Fibroblast of gingiva (primary cell): ENCODE measurements at regions not wholly inside any gene's neighbourhood (a gene's known extent, or its start where the extent isn't known, plus 50 kb on each side); places are given as distances from the start of the nearest gene placed in this dataset.
"Not testable (repeated sequence)": the region's sequence is repeated elsewhere in the genome, so short reads cannot be mapped to it uniquely, and the experiment has no call there.

ENCODE experiments used
- DNase-seq: peaks from one replicate; pipeline ENCODE4 v3.0.0-alpha.2; 2011; ENCODE audit warnings: low read depth

DNA sequence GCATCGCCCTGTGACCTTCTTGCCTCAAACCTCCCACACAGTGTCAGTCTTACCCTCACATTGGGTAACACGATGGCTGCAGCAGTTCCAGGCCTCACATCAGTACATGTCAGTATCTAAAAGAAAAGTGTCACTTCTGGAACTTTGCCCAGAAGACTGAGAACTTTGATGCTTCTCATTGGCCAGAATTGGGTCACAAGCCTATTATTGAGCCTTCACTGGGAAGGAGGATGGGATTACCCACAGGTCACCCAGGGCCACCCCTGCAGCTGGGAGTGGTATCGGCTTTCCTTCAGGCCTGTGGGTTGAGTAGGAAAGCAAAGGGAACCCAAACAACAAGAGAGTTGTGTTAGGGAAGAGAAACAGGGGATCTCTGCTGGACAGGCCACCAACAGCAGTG, 111.5 kb downstream of the NPY start:
- DNase-seq = no peak

DNA sequence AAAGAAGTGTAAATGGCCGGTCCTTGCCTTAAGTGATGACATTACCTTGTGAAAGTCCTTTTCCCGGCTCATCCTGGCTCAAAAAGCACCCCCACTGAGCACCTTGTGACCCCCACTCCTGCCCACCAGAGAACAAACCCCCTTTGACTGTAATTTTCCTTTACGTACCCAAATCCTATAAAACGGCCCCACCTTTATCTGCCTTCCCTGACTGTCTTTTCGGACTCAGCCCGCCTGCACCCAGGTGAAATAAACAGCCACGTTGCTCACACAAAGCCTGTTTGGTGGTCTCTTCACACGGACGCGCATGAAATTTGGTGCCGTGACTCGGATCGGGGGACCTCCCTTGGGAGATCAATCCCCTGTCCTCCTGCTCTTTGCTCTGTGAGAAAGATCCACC, 112.4 kb downstream of the NPY start:
- DNase-seq = not testable (repeated sequence)

- DNase-seq = peak; percentile 40
These were observed 117.9 kb downstream of the NPY start for GRCh38 chr7:24401628-24402593.

- no peak for DNase-seq
These were observed 118.7 kb downstream of the NPY start for GRCh38 chr7:24402655-24403054.

GRCh38 chr7:24403557-24403956, 119.6 kb downstream of the NPY start:
- no peak for DNase-seq

- no peak for DNase-seq
These were observed 120.3 kb downstream of the NPY start for GRCh38 chr7:24404315-24404714.

GRCh38 chr7:24405002-24405401, 121.0 kb downstream of the NPY start:
- no peak for DNase-seq

DNA sequence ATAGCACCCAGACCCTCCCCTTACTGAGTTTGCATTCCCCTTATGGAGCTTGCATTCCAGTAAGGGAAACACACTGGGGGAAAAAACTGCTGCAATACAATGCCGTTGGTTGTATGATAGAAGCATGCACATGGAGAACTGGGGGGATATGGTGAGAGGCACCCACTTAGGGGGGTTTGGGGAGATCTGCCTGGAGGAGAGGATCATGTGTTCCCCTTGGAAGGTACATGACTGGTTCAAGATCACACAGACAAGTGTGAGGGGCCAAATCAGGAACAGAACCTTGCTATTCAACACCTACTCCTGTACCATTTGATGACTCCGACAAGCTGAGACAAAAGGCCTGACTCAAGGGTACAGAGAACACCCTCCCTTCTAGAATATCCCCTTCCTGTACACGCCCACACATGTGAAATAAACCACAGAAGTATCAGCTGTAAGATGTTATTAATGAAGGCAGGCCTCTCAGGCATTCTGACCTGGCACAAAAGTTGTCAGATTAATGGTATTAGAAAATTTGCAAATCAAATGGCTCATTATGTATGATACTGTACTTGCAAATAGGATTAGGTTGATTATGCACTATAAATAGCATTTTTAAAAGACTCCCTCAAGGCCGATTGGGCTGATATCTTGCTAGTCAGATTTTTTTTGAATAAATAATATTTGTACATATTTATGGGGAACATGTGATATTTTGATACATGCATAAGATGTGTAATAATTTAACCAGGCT, 122.2 kb downstream of the NPY start:
- no peak for DNase-seq

DNA sequence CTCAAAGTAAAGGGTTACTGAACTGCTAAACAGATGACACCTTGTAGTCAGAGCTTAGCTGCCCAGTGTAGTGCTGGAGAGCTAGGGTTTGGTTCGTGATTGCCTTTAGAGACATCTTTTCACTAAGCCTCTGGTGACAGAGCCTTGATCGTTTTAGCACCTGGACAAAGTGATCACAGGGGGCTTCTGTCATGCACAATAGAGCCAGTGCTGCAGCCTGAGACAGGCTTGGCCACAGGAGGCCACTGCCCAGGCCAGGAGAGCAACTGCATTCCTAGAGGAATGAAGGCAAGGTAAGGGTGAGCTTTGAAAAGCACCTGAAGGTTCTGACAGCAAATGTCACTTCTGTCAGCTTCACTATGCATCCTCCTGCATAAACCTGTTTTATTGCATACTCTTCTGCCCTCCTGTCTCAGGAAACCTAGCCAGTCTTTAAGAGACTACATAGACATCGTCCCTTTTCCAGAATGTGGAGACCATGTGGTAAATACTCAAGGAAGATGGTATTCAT, 122.9 kb downstream of the NPY start:
- no peak for DNase-seq

DNA sequence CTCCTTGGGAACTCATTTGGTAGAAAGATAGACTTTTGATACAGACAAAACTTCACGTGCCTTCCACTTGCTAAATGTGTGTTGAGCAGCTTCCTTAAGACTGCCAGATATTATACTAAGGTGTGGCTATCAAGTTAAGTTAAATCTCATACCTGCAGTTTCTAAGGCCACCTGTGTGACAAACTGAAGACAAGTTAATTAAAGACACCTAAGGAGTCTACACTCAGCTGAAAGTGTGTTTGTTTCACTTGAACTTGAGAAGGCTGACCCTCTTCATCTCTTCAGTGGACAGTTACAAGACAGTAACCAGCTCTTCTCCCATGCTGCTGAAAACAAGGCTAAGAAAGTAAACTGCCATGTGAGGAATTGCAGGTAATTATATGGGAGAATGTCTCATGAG, 124.0 kb downstream of the NPY start:
- DNase-seq = no peak

DNA sequence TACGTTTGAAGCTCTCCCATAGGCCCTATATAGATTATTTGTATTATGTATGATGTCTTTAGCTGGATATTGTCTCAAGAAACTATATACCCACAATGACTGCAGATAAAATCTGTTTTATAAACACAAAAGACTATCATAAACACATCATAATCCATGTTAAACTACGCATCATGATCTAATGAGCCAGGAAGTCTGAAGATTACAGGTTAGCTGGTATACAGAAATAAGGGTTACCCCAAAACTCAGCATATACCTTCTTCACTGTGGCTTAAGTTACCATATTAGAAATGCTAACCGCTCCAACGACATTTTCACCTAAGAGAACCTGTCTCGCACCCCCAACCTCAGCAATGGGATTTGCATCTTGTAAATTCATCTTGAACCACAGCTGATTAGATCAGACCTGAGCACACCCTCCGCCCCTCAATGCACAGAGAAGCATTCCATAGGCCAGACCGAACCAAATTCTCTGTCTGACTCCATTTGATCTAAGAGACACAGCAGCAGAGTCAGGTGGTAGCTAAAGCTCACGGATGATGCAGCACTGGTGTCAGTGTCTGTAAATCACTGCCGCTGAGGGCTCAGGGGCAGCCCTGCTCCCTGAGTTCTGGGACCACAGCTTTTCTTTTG, 124.9 kb downstream of the NPY start:
- DNase-seq = no peak

DNA sequence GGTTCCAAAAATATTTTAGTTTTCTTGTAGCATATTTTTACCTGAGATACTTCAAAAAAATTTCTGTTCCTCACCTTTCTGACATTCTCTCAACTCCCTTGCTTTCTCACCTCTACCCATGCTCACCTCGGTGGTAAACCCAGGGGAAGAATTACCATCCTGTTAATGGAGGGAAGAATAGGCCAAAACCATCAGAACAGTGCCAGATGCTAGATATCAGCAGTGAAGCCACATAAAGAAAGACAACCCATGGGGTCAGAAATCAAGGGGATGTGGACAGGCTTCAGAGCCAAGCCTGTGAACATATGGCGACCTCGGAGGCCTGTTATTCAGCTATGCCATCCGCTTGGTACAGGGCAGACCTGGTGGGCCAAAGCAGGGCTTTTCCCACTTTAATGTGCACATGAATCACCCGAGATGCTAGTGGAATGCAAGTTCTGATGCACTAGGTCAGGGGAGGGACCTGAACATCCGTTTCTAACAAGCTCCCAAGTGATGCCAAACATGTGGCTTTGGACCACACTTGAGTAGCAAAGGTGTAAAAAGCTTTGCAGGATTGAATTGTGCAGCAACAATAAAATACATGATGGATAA, 125.5 kb downstream of the NPY start:
- DNase-seq = no peak

- DNase-seq = no peak
These were observed 127.2 kb downstream of the NPY start for GRCh38 chr7:24411226-24411625.

- DNase-seq = no peak
These were observed 133.6 kb downstream of the NPY start for GRCh38 chr7:24417526-24418120.

DNA sequence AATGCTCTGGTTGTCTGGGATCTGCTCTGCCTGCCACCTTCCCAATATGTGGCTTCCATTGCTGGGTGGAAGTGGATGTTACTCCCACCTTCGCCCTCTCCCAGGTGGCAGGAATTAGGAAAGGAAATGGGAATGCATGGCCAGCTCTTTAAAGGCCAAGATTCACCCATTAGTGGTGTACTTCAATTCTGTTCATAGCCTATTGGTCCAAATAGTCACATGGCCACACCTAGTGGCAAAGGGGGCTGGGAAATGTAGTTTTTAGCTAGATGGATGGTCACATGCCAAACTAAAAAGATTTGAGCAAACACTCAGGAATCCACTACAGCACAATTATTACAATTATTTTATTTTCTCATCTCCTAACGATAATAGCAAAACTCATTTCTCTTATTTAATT, 135.1 kb downstream of the NPY start:
- DNase-seq = no peak

DNA sequence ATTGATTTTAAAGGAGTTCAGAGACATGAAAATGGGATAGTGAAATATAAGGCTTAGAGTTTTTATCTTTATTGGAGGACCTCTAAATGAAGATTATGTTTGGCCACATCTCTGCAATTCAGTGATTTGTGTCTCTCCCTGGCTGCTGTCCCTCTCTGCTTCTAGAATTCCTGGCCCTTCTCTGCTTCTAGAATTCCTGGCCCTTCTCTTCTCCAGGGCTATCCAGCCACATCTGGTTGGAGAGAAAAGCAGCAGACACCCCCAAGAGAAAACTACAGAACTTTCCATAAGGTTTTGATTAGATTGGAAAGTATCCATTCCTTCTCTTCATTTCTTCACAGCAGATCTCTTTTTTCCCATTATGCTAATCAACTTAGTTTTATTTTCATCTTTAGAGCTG, 135.5 kb downstream of the NPY start:
- DNase-seq = peak; percentile 14

DNA sequence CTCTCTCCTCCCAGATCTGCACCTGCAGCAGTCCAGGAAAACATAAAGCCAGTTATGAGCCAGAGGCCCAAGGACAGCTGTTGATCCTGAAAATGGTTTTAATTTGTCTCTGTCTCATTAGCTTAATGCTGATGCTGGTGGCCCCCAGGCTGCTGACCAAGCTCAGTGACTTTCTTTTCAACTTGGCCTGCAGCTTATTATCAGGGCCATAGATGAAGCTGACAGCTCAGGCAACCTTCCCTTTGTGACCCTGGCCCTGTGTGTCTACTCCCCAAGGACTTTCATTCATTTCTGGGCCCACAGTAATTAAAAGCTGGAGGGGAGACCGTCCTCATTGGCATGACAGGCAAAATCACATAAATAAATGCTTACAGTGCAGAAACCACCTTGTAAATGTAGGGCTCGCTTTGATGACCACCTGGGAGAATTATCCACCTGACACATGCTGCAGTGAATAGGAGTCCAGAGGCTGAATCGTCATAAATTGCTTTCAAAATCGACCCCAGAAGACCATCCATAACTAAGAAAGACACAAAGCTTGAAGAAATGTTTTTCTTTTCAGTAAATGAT, 138.5 kb downstream of the NPY start:
- no peak for DNase-seq

GRCh38 chr7:24425664-24426063, 141.7 kb downstream of the NPY start:
- DNase-seq = no peak

- DNase-seq = no peak
These were observed 143.1 kb downstream of the NPY start for GRCh38 chr7:24427048-24427447.

- DNase-seq = no peak
These were observed 144.6 kb upstream of the PALS2 start for GRCh38 chr7:24428676-24429075.

GRCh38 chr7:24432677-24433076, 140.6 kb upstream of the PALS2 start:
- no peak for DNase-seq
